Sigmoid colon (tissue), 6 donors: ENCODE measurements at regions not wholly inside any gene's neighbourhood (a gene's known extent, or its start where the extent isn't known, plus 50 kb on each side); places are given as distances from the start of the nearest gene placed in this dataset.

Experiments
- DNase-seq: peaks from one replicate; pipeline ENCODE4 v3.0.0-alpha.2; 2019
- H3K27ac ChIP-seq, 4 donors: fragments of 200-600 bp; sonication (generic); one replicate each; pipeline ENCODE4 v1.5.1; 2016 to 2019; ENCODE audit warnings: mild to moderate bottlenecking in 1 of 4
- H3K27me3 ChIP-seq, 3 donors: fragments of 200-600 bp; sonication (generic); one replicate each; pipeline ENCODE4 v1.5.1; 2019; ENCODE audit warnings: mild to moderate bottlenecking in 1 of 3
- H3K36me3 ChIP-seq, 4 donors: fragments of 200-600 bp; sonication (generic); one replicate each; pipeline ENCODE4 v1.5.1; 2016 to 2019
- H3K4me1 ChIP-seq, 4 donors: fragments of 200-600 bp; sonication (generic); one replicate each; pipeline ENCODE4 v1.5.1; 2017 to 2019
- H3K4me3 ChIP-seq, 4 donors: fragments of 200-600 bp; sonication (generic); one replicate each; pipeline ENCODE4 v1.5.1; 2017 to 2019; ENCODE audit warnings: mild to moderate bottlenecking in 2 of 4, moderate library complexity in 1 of 4
- H3K9me3 ChIP-seq, 4 donors: fragments of 200-600 bp in 3 of 4; sonication (generic) in 3 of 4; one replicate each; pipeline versions ENCODE4 v1.5.1 to v1.6.1; 2013 to 2019
- EP300 ChIP-seq, 4 donors: sonication (generic); formaldehyde crosslinking; IDR thresholded peaks; one replicate each; pipeline ENCODE4 v1.6.1; 2017; ENCODE audit warnings: antibody characterized with exemption in 4 of 4
- POLR2A ChIP-seq, 2 donors: fragments of 450-650 bp; IDR thresholded peaks; one replicate each; pipeline ENCODE4 v1.6.1; 2016; ENCODE audit warnings: antibody characterized with exemption in 2 of 2, mild to moderate bottlenecking in 2 of 2, moderate library complexity in 2 of 2
- POLR2AphosphoS5 ChIP-seq, 4 donors: sonication (generic); formaldehyde crosslinking; IDR thresholded peaks; one replicate each; pipeline ENCODE4 v1.6.1; 2017; ENCODE audit warnings: antibody characterized with exemption in 4 of 4
- WGBS, 2 donors: extraction: QIAGEN DNeasy Blood & Tissue Kit; methylation state at CpG; one replicate each; pipeline ENCODE4 v1.1.7; 2013; 5-methylcytosine and 5-hydroxymethylcytosine counted together
- intact Hi-C: fragments of 100-400 bp; cut with DNase I; formaldehyde crosslinking; loops from one replicate; pipeline ENCODE4 v1.15.1; 2023
- TF ChIP-seq, protein P1 (sequence below), 4 experiments: fragments of 450-650 bp in 3 of 4; fragments of 200-600 bp in 1 of 4; IDR thresholded peaks; one replicate each; pipeline ENCODE4 v1.5.1; 2016 to 2019; ENCODE audit warnings: antibody characterized with exemption in 4 of 4, mild to moderate bottlenecking in 3 of 4, moderate library complexity in 2 of 4
- donor health status: healthy with polysubstance abuse.
- donor health status: healthy.

DNA sequence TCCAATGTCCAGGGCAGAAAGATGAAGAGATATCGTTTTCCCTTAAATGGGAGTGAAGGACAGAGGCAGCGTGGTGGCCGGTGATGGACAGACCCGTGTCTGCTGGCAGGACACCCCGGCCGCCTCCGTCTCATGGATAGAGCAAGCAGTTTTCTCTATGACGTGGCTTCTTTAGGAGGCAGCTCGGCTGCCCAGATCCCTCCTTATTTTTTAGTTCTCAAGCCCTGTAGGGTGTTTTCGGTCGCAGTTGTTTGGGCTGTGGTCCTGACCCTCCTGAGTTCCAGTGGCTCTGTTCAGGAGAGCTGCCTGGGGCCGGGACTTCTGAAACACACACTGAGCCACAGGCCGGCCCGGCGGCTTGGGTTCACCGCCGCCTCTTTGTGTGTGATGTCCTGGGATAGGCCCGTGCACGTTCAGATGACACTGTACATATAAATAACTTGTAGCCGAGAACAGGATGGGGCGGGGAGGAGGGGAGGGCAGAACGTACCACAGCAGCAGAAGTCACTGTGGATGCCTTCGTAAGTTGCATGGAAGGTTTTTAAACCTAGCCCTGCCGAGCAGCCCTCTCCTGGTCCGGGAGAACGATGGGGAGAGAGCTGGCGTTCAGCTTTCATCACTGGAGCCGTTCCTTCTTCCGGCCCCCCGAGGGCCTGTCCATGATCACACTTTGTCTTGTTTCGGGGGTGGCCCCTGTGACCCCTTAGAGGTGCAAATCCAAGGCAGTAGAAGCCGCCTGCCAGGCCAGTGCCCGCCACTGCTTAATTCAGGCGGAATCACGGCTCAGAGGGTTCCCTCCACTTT, 65.2 kb downstream of the SIK1 start:
- intact Hi-C loops = no loop called here
- no peaks in the 10 kb centered on the region for H3K36me3 ChIP-seq
- no peaks in the 10 kb centered on the region for H3K27me3 ChIP-seq
- peaks cover 0 to 23% (median 18%) of the 10 kb centered on the region in 4 donors for H3K4me1 ChIP-seq
- peak overlapping the region; percentile 57 to 90 (median 86) for H3K27ac ChIP-seq
- peak overlapping the region in 3 of 4 donors; percentile 28 to 39 (median 32) for H3K4me3 ChIP-seq
- WGBS, 2 donors = 59 to 71% methylated on average over 35 of the region's 35 CpGs
- TF ChIP-seq POLR2A (IDR thresholded peaks at IDR 0.05) (no peak), POLR2AphosphoS5 (IDR thresholded peaks at IDR 0.05) (peak; percentile 23 to 54 (median 30)), EP300 (IDR thresholded peaks at IDR 0.05) (peak in 2 of 4 donors; percentile 17 to 30)
- TF ChIP-seq, protein P1, sequence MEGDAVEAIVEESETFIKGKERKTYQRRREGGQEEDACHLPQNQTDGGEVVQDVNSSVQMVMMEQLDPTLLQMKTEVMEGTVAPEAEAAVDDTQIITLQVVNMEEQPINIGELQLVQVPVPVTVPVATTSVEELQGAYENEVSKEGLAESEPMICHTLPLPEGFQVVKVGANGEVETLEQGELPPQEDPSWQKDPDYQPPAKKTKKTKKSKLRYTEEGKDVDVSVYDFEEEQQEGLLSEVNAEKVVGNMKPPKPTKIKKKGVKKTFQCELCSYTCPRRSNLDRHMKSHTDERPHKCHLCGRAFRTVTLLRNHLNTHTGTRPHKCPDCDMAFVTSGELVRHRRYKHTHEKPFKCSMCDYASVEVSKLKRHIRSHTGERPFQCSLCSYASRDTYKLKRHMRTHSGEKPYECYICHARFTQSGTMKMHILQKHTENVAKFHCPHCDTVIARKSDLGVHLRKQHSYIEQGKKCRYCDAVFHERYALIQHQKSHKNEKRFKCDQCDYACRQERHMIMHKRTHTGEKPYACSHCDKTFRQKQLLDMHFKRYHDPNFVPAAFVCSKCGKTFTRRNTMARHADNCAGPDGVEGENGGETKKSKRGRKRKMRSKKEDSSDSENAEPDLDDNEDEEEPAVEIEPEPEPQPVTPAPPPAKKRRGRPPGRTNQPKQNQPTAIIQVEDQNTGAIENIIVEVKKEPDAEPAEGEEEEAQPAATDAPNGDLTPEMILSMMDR (IDR thresholded peaks at IDR 0.05) = no peak
- DNase-seq = peak; percentile 83
- H3K9me3 ChIP-seq = no peaks in the 10 kb centered on the region

DNA sequence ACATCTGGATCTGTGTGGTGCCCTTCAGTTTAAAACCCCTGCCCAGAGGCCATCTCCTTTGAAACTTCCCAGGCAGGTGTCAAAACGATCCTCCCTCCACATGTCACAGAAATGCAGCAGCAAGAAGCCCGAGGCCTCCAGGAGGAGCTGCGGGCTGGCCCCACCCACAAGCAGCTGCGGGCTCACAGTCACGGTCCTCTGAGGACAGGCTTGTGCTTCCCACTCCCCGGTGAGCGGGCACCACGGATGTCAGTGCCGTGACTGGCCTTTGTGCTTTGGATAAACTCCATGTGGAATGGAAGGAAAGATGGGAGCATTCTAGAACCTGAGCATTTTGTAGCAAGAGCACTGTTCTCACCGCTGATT, 65.8 kb downstream of the SIK1 start:
- Histone ChIP-seq H3K27me3 (no peaks in the 10 kb centered on the region), H3K4me1 (peaks cover 0 to 23% (median 18%) of the 10 kb centered on the region in 4 donors), H3K4me3 (peak overlapping the region in 3 of 4 donors; percentile 28 to 39 (median 32)), H3K27ac (peak overlapping the region; percentile 57 to 90 (median 86)), H3K36me3 (no peaks in the 10 kb centered on the region), H3K9me3 (no peaks in the 10 kb centered on the region)
- intact Hi-C loops = no loop called here
- TF ChIP-seq EP300 (IDR thresholded peaks at IDR 0.05) = peak in 1 of 4 donors; percentile 52
- peak; percentile 36 to 72 (median 66) for TF ChIP-seq POLR2AphosphoS5 (IDR thresholded peaks at IDR 0.05)
- no peak for TF ChIP-seq POLR2A (IDR thresholded peaks at IDR 0.05)
- TF ChIP-seq, protein P1 (IDR thresholded peaks at IDR 0.05) = no peak
- DNase-seq = no peak
- 19 to 35% methylated on average over 10 of the region's 10 CpGs for WGBS, 2 donors

DNA sequence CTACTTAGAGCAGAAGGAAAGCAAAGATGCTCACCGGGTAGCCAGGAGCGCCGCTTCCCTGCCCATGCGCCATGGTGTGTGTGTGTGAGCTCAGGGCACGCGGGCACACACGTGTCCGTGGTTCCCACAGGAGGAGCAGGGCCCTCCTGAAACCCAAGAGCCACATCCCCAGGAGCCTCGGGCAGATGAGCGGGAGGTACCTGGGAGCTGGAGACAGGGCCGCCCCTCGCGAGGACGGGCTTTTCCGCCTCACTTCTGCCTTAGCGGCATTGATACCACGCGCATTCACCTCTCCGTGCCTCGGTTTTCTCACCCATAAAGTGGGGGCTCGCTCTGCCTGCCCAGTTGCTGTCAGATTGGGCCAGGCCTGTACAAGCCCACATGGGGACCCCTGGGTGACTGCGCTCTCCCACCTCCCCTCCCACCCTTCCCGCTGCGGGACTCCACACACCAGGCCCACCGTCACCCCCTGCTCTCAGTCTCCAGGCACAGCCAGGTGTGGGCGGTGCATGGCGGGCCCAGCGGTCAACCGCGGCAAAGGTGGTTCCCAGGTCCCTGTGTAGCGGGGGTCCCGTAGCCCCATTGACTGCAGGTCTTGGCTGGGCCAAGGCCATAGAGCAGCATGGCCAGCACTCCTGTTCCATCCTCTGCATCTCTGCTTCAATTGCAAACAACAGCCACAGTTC, 66.3 kb downstream of the SIK1 start:
- no peak for DNase-seq
- Histone ChIP-seq H3K27ac (peak overlapping the region; percentile 57 to 90 (median 86)), H3K9me3 (no peaks in the 10 kb centered on the region), H3K4me3 (no peak overlapping the region), H3K36me3 (no peaks in the 10 kb centered on the region), H3K27me3 (no peaks in the 10 kb centered on the region), H3K4me1 (peaks cover 0 to 23% (median 18%) of the 10 kb centered on the region in 4 donors)
- no peak for TF ChIP-seq POLR2A (IDR thresholded peaks at IDR 0.05)
- intact Hi-C loops = no loop called here
- 93 to 94% methylated on average over 32 of the region's 32 CpGs for WGBS, 2 donors

DNA sequence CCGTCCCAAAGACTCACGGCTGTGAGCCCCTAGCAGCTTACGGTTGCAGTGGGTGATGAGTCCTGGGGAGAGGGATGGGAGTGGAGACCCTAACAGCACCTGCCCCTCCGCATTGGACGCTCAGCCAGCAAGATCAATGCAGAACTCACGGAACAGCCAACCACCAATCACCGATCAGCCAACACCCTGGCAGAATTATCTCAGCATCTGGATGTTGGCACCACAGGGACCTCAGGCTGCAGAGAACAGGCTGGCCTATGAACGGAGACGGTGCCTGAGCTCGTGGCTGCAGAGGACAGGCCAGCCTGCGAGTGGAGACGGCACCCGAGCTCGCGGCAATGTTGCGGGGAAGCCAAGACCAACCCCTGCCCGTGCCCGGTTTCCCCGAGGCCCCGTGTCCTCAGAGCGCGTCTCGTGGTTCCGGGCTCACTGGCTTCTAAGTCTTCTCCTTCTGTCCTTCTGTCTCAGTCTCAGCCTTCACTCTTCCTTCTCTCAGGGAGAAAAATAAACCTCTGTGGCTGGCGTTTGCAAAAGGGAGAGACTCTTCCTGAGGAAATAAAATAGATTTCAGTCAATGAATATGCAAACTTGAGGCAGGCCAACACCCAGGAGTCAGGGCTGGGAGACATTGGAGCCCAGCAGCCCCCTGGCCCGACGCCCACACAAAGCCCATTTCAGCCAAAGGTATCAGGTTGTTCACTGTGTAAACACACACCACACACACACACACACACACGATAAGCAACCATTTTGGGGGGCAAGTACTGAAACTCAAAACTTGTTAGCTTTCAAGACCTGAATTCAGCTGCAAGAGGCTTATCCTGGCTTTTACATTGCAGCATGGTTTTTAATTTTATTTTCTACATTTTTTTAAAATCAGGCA, 67.8 kb downstream of the SIK1 start:
- Histone ChIP-seq H3K4me1 (peaks cover 0 to 23% (median 18%) of the 10 kb centered on the region in 4 donors), H3K27me3 (no peaks in the 10 kb centered on the region), H3K27ac (no peak overlapping the region), H3K4me3 (no peak overlapping the region), H3K36me3 (no peaks in the 10 kb centered on the region), H3K9me3 (no peaks in the 10 kb centered on the region)
- no peak for TF ChIP-seq POLR2AphosphoS5 (IDR thresholded peaks at IDR 0.05)
- TF ChIP-seq POLR2A (IDR thresholded peaks at IDR 0.05) = no peak
- TF ChIP-seq, protein P1 (IDR thresholded peaks at IDR 0.05) = no peak
- TF ChIP-seq EP300 (IDR thresholded peaks at IDR 0.05) = no peak
- 78 to 86% methylated on average over 28 of the region's 28 CpGs for WGBS, 2 donors
- intact Hi-C loops = no loop called here
- DNase-seq = no peak
